Hepatocyte (in vitro differentiated cells): ENCODE measurements at regions not wholly inside any gene's neighbourhood (a gene's known extent, or its start where the extent isn't known, plus 50 kb on each side); places are given as distances from the start of the nearest gene placed in this dataset.

Source experiments
- EZH2phosphoT487 ChIP-seq: fragments of 200-600 bp; sonication (generic); IDR thresholded peaks from one replicate; pipeline ENCODE4 v1.6.1; 2018; ENCODE audit warnings: antibody characterized with exemption, mild to moderate bottlenecking, low read depth, moderate library complexity; ENCODE audit not compliant: unreplicated experiment, severe bottlenecking
- TF ChIP-seq, protein P1 (sequence below): fragments of 200-600 bp; sonication (generic); IDR thresholded peaks from 2 replicates; pipeline ENCODE4 v1.5.1; 2016; ENCODE audit warnings: antibody characterized with exemption, mild to moderate bottlenecking; ENCODE audit not compliant: poor library complexity

DNA sequence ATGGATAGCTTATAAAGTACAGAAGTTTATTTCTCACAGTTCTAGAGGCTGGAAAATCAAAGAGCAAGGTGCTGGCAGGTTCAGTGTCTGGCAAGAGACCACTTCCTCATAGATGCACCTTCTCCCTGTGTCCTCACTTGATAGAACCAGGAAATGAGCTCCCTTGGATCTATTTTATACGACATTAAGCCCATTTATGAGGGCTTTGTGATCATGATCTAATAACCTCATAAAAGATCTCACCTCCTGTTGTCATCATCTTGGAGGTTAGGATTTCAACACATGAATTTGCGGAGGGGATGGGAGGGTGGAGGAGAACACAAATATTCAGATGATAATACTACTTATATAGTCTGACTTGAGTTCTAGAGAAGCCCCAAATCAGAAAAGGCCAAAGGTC, 222.1 kb upstream of the SNX7 start:
- TF ChIP-seq, protein P1, sequence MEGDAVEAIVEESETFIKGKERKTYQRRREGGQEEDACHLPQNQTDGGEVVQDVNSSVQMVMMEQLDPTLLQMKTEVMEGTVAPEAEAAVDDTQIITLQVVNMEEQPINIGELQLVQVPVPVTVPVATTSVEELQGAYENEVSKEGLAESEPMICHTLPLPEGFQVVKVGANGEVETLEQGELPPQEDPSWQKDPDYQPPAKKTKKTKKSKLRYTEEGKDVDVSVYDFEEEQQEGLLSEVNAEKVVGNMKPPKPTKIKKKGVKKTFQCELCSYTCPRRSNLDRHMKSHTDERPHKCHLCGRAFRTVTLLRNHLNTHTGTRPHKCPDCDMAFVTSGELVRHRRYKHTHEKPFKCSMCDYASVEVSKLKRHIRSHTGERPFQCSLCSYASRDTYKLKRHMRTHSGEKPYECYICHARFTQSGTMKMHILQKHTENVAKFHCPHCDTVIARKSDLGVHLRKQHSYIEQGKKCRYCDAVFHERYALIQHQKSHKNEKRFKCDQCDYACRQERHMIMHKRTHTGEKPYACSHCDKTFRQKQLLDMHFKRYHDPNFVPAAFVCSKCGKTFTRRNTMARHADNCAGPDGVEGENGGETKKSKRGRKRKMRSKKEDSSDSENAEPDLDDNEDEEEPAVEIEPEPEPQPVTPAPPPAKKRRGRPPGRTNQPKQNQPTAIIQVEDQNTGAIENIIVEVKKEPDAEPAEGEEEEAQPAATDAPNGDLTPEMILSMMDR: no peak
- TF ChIP-seq EZH2phosphoT487: no peak
